Smooth muscle cell (in vitro differentiated cells): ENCODE measurements at regions not wholly inside any gene's neighbourhood (a gene's known extent, or its start where the extent isn't known, plus 50 kb on each side); places are given as distances from the start of the nearest gene placed in this dataset.

Experiments used
- DNase-seq: peaks from one replicate; lab custom pipeline; 2025; ENCODE audit not compliant: unreplicated experiment; lab: John Stamatoyannopoulos, UW
- H2AFZ ChIP-seq: fragments of 200-600 bp; sonication (generic); 2 replicates; pipeline ENCODE4 v1.6.0; 2016; ENCODE audit warnings: antibody characterized with exemption, low read depth, mild to moderate bottlenecking
- H3F3A ChIP-seq: fragments of 200-600 bp; sonication (generic); 2 replicates; pipeline ENCODE4 v1.6.0; 2017; ENCODE audit warnings: antibody characterized with exemption, low read depth
- H3K27ac ChIP-seq: fragments of 200-600 bp; sonication (generic); 2 replicates; pipeline ENCODE4 v1.5.1; 2016; ENCODE audit warnings: low read depth, mild to moderate bottlenecking
- H3K27me3 ChIP-seq: fragments of 200-600 bp; sonication (generic); 2 replicates; pipeline ENCODE4 v1.6.1; 2016; ENCODE audit warnings: low read depth, mild to moderate bottlenecking
- H3K36me3 ChIP-seq: fragments of 200-600 bp; sonication (generic); 2 replicates; pipeline ENCODE4 v1.5.1; 2016; ENCODE audit warnings: low read depth
- H3K4me1 ChIP-seq: fragments of 200-600 bp; sonication (generic); 2 replicates; pipeline ENCODE4 v1.5.1; 2016; ENCODE audit warnings: low read depth
- H3K4me2 ChIP-seq: fragments of 200-600 bp; sonication (generic); 2 replicates; pipeline ENCODE4 v1.6.0; 2016; ENCODE audit warnings: mild to moderate bottlenecking
- H3K4me3 ChIP-seq: fragments of 200-600 bp; sonication (generic); 2 replicates; pipeline ENCODE4 v1.5.1; 2016; ENCODE audit warnings: mild to moderate bottlenecking
- H3K79me2 ChIP-seq: fragments of 200-600 bp; sonication (generic); 2 replicates; pipeline ENCODE4 v1.6.0; 2016; ENCODE audit warnings: low read depth, mild to moderate bottlenecking
- H3K9ac ChIP-seq: fragments of 200-600 bp; sonication (generic); 2 replicates; pipeline ENCODE4 v1.6.0; 2016; ENCODE audit warnings: low read depth
- H3K9me3 ChIP-seq: fragments of 200-600 bp; sonication (generic); replicated peaks from 2 replicates; pipeline ENCODE4 v1.5.1; 2016; ENCODE audit warnings: low read depth
- H4K20me1 ChIP-seq: fragments of 200-600 bp; sonication (generic); 2 replicates; pipeline ENCODE4 v1.6.0; 2016; ENCODE audit warnings: low read depth
- CTCF ChIP-seq: fragments of 200-600 bp; sonication (generic); IDR thresholded peaks from 2 replicates; pipeline ENCODE4 v1.5.1; 2017; ENCODE audit warnings: borderline replicate concordance, mild to moderate bottlenecking, antibody characterized with exemption; ENCODE audit not compliant: insufficient read depth, poor library complexity, severe bottlenecking
- WGBS: methylation state at CpG from one replicate; pipeline ENCODE4 v1.1.7; 2016; ENCODE audit warnings: low lambda C conversion rate; 5-methylcytosine and 5-hydroxymethylcytosine counted together

- Histone ChIP-seq H3K27ac (no peak overlapping the region), H3K4me1 (no peaks in the 10 kb centered on the region), H3K4me2 (no peak overlapping the region), H3K9me3 (no peaks in the 10 kb centered on the region), H2AFZ (no peak overlapping the region), H3K9ac (no peak overlapping the region), H3F3A (no peaks in the 10 kb centered on the region), H3K4me3 (no peak overlapping the region), H3K79me2 (no peaks in the 10 kb centered on the region), H4K20me1 (no peaks in the 10 kb centered on the region), H3K36me3 (no peaks in the 10 kb centered on the region), H3K27me3 (no peaks in the 10 kb centered on the region)
- TF ChIP-seq CTCF, result no peak
- 82% methylated on average over 4 of the region's 4 CpGs for WGBS
- no peak for DNase-seq
Observed at GRCh38 chr1:119219711-119220110, 79.3 kb upstream of the WARS2 start.

- no peaks in the 10 kb centered on the region for H4K20me1 ChIP-seq
- H3K4me2 ChIP-seq, result no peak overlapping the region
- no peaks in the 10 kb centered on the region for H3K9me3 ChIP-seq
- H3K27me3 ChIP-seq, result no peaks in the 10 kb centered on the region
- H3K4me1 ChIP-seq, result no peaks in the 10 kb centered on the region
- no peak overlapping the region for H3K27ac ChIP-seq
- no peak overlapping the region for H3K9ac ChIP-seq
- no peak for TF ChIP-seq CTCF
- H3F3A ChIP-seq, result no peaks in the 10 kb centered on the region
- no peaks in the 10 kb centered on the region for H3K36me3 ChIP-seq
- no peaks in the 10 kb centered on the region for H3K79me2 ChIP-seq
- no peak for DNase-seq
- no peak overlapping the region for H3K4me3 ChIP-seq
- H2AFZ ChIP-seq, result no peak overlapping the region
Observed at GRCh38 chr1:119220991-119221390, 80.5 kb upstream of the WARS2 start.

- Histone ChIP-seq H3K27me3 (no peaks in the 10 kb centered on the region), H3K9ac (no peak overlapping the region), H4K20me1 (no peaks in the 10 kb centered on the region), H3K4me2 (no peak overlapping the region), H3K36me3 (no peaks in the 10 kb centered on the region), H3K9me3 (no peaks in the 10 kb centered on the region), H3K4me3 (no peak overlapping the region), H3K4me1 (peaks cover 4% of the 10 kb centered on the region), H3K27ac (no peak overlapping the region), H3K79me2 (no peaks in the 10 kb centered on the region), H3F3A (no peaks in the 10 kb centered on the region), H2AFZ (no peak overlapping the region)
- DNase-seq, result no peak
- no peak for TF ChIP-seq CTCF
- WGBS, result 89% methylated on average over 5 of the region's 5 CpGs
Observed at GRCh38 chr1:119222271-119222670, 81.8 kb upstream of the WARS2 start.

GRCh38 chr1:119225265-119225664 is 84.8 kb upstream of the WARS2 start:
- Histone ChIP-seq H3K79me2 (no peaks in the 10 kb centered on the region), H3K36me3 (no peaks in the 10 kb centered on the region), H3K9ac (no peak overlapping the region), H3K4me2 (no peak overlapping the region), H2AFZ (no peak overlapping the region), H3F3A (no peaks in the 10 kb centered on the region), H3K27ac (no peak overlapping the region), H3K4me3 (no peak overlapping the region), H4K20me1 (no peaks in the 10 kb centered on the region), H3K4me1 (peaks cover 14% of the 10 kb centered on the region), H3K9me3 (no peaks in the 10 kb centered on the region), H3K27me3 (no peaks in the 10 kb centered on the region)
- TF ChIP-seq CTCF, result no peak
- no peak for DNase-seq
